Neural progenitor cell (in vitro differentiated cells): ENCODE measurements at regions not wholly inside any gene's neighbourhood (a gene's known extent, or its start where the extent isn't known, plus 50 kb on each side); places are given as distances from the start of the nearest gene placed in this dataset.

Experiments used
- DNase-seq: peaks from one replicate; pipeline ENCODE4 v3.0.0-alpha.2; 2016; ENCODE audit warnings: low spot score
- H2AFZ ChIP-seq: fragments of 200-600 bp; sonication (generic); replicated peaks from 2 replicates; pipeline ENCODE4 v1.6.1; 2016; ENCODE audit warnings: antibody characterized with exemption
- H3F3A ChIP-seq: fragments of 200-600 bp; sonication (generic); 2 replicates; pipeline ENCODE4 v1.6.1; 2016; ENCODE audit warnings: antibody characterized with exemption, low read depth
- H3K27ac ChIP-seq: fragments of 200-600 bp; sonication (generic); 2 replicates; pipeline ENCODE4 v1.5.1; 2016; ENCODE audit warnings: mild to moderate bottlenecking
- H3K27me3 ChIP-seq: fragments of 200-600 bp; sonication (generic); 2 replicates; pipeline ENCODE4 v1.6.1; 2016; ENCODE audit warnings: mild to moderate bottlenecking, moderate library complexity
- H3K36me3 ChIP-seq: fragments of 200-600 bp; sonication (generic); 2 replicates; pipeline ENCODE4 v1.5.1; 2016
- H3K4me1 ChIP-seq: fragments of 200-600 bp; sonication (generic); 2 replicates; pipeline ENCODE4 v1.6.1; 2016; ENCODE audit warnings: mixed run types
- H3K4me2 ChIP-seq: fragments of 200-600 bp; sonication (generic); 2 replicates; pipeline ENCODE4 v1.6.1; 2016
- H3K4me3 ChIP-seq: fragments of 200-600 bp; sonication (generic); 2 replicates; pipeline ENCODE4 v1.5.1; 2016
- H3K79me2 ChIP-seq: fragments of 200-600 bp; sonication (generic); 2 replicates; pipeline ENCODE4 v1.6.1; 2016; ENCODE audit warnings: low read depth
- H3K9ac ChIP-seq: fragments of 200-600 bp; sonication (generic); 2 replicates; pipeline ENCODE4 v1.6.1; 2016
- H3K9me3 ChIP-seq: fragments of 200-600 bp; sonication (generic); 2 replicates; pipeline ENCODE4 v1.5.1; 2016; ENCODE audit warnings: low read depth
- H4K20me1 ChIP-seq: fragments of 200-600 bp; sonication (generic); 2 replicates; pipeline ENCODE4 v1.6.1; 2016; ENCODE audit warnings: low read depth
- H3K27ac Mint-ChIP-seq: 3 replicates; pipeline ENCODE4 v1.8.0; 2021; ENCODE audit warnings: mixed read lengths
- H3K27me3 Mint-ChIP-seq: 2 replicates; pipeline ENCODE4 v1.8.0; 2022; ENCODE audit warnings: low read depth, mild to moderate bottlenecking, inconsistent platforms, moderate library complexity, mixed read lengths; ENCODE audit not compliant: insufficient read depth
- H3K36me3 Mint-ChIP-seq: 3 replicates; pipeline ENCODE4 v1.8.0; 2021; ENCODE audit warnings: mixed read lengths
- H3K4me1 Mint-ChIP-seq: 3 replicates; pipeline ENCODE4 v1.8.0; 2021; ENCODE audit warnings: mixed read lengths
- H3K4me3 Mint-ChIP-seq: 3 replicates; pipeline ENCODE4 v1.8.0; 2021; ENCODE audit warnings: mild to moderate bottlenecking, moderate library complexity, mixed read lengths
- H3K9me3 Mint-ChIP-seq: 3 replicates; pipeline ENCODE4 v1.8.0; 2020; ENCODE audit warnings: mixed read lengths
- EZH2 ChIP-seq: fragments of 200-600 bp; sonication (generic); IDR thresholded peaks from 2 replicates; pipeline ENCODE4 v1.6.1; 2017; ENCODE audit warnings: antibody characterized with exemption, mild to moderate bottlenecking, moderate library complexity
- EZH2phosphoT487 ChIP-seq: fragments of 200-600 bp; sonication (generic); IDR thresholded peaks from 2 replicates; pipeline ENCODE4 v1.6.1; 2017; ENCODE audit warnings: antibody characterized with exemption
- TF ChIP-seq, protein P1 (sequence below): fragments of 200-600 bp; sonication (generic); IDR thresholded peaks from 2 replicates; pipeline ENCODE4 v1.5.1; 2017; ENCODE audit warnings: antibody characterized with exemption, mild to moderate bottlenecking

DNA sequence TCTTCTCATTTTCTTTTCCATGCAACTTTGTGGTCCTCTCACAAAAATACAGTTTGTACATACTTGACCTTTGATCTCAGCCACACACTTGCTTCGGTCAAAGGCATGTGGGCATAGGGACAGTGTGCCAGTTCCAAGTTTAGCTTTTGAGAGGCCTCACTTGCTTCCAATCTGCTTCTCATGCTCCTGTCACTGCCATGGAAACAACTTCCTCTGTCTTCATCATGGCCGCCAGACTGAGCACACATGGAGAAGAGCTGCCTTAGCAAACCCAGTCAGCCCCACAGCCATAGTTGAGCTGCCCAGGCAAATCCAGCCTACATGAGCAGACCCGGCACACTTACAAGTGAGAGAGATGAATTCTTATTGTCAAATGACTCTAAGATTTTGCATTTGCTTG is 138.2 kb upstream of the TUSC1 start:
- no peaks in the 10 kb centered on the region for H3K9me3 ChIP-seq
- no peak overlapping the region for H3K27ac ChIP-seq
- H3K4me3 ChIP-seq, result no peak overlapping the region
- H3K4me2 ChIP-seq, result no peak overlapping the region
- H3K4me1 ChIP-seq, result no peaks in the 10 kb centered on the region
- H3K36me3 ChIP-seq, result no peaks in the 10 kb centered on the region
- peak overlapping the region; percentile 79 for H2AFZ ChIP-seq
- no peaks in the 10 kb centered on the region for H3K27me3 ChIP-seq
- no peak overlapping the region for H3K27ac Mint-ChIP-seq
- no peak overlapping the region for H3K4me3 Mint-ChIP-seq
- no peak overlapping the region for H3K9ac ChIP-seq
- H3K4me1 Mint-ChIP-seq, result peaks cover 11% of the 10 kb centered on the region
- no peak for DNase-seq
- H3K79me2 ChIP-seq, result no peaks in the 10 kb centered on the region
- no peaks in the 10 kb centered on the region for H3K27me3 Mint-ChIP-seq
- TF ChIP-seq EZH2phosphoT487, result no peak
- no peak for TF ChIP-seq EZH2
- TF ChIP-seq, protein P1, sequence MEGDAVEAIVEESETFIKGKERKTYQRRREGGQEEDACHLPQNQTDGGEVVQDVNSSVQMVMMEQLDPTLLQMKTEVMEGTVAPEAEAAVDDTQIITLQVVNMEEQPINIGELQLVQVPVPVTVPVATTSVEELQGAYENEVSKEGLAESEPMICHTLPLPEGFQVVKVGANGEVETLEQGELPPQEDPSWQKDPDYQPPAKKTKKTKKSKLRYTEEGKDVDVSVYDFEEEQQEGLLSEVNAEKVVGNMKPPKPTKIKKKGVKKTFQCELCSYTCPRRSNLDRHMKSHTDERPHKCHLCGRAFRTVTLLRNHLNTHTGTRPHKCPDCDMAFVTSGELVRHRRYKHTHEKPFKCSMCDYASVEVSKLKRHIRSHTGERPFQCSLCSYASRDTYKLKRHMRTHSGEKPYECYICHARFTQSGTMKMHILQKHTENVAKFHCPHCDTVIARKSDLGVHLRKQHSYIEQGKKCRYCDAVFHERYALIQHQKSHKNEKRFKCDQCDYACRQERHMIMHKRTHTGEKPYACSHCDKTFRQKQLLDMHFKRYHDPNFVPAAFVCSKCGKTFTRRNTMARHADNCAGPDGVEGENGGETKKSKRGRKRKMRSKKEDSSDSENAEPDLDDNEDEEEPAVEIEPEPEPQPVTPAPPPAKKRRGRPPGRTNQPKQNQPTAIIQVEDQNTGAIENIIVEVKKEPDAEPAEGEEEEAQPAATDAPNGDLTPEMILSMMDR, result no peak
- no peaks in the 10 kb centered on the region for H4K20me1 ChIP-seq
- no peaks in the 10 kb centered on the region for H3K36me3 Mint-ChIP-seq
- no peaks in the 10 kb centered on the region for H3F3A ChIP-seq
- no peaks in the 10 kb centered on the region for H3K9me3 Mint-ChIP-seq

DNA sequence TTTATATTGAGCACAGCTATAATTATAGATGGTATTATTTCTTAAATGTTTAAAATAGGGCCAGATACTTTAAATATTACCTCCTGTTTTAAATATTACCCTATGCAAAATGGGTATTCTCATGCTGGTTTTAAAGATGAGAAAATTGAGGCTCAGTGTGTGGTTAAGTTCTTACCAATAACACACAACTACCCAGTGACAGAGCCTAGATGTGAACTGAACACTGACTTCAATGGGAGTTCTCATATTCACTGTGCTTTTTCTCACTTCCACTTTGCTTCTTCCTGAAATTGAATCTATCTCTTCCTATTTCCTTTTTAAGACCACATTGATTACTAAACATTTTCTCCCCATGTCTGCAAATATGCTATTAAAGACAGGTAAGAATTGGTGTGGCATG is 135.8 kb upstream of the TUSC1 start:
- H3K9ac ChIP-seq, result no peak overlapping the region
- no peaks in the 10 kb centered on the region for H3K79me2 ChIP-seq
- Mint-ChIP-seq H3K4me3 (no peak overlapping the region), H3K9me3 (no peaks in the 10 kb centered on the region), H3K36me3 (no peaks in the 10 kb centered on the region), H3K4me1 (peaks cover 11% of the 10 kb centered on the region), H3K27me3 (no peaks in the 10 kb centered on the region), H3K27ac (no peak overlapping the region)
- H3K4me1 ChIP-seq, result no peaks in the 10 kb centered on the region
- H3K27ac ChIP-seq, result no peak overlapping the region
- no peaks in the 10 kb centered on the region for H3K9me3 ChIP-seq
- H2AFZ ChIP-seq, result no peak overlapping the region
- H3F3A ChIP-seq, result no peaks in the 10 kb centered on the region
- H3K27me3 ChIP-seq, result no peaks in the 10 kb centered on the region
- H3K36me3 ChIP-seq, result no peaks in the 10 kb centered on the region
- DNase-seq, result no peak
- H3K4me2 ChIP-seq, result no peak overlapping the region
- H3K4me3 ChIP-seq, result no peak overlapping the region
- TF ChIP-seq EZH2 (no peak), EZH2phosphoT487 (no peak)
- TF ChIP-seq, protein P1, result no peak
- no peaks in the 10 kb centered on the region for H4K20me1 ChIP-seq

DNA sequence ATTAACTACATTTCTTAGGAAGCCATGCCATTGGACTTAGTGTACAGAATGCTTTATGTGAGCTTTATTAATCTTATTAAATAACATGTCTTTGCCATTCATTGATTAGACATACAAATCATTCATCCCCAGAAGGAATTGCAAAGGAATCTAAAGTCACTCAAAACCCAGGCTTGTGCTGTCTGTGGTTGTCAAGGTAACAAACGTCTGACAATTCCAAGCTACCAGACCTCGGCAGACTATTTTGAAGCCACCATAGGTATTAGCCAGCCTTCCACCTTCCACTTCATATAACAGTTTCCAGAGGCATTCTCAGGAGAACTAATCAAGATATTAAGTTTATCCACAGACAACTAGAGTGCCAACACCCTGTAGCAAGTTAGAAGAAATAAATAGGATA is 135.2 kb upstream of the TUSC1 start:
- H3K4me1 ChIP-seq, result no peaks in the 10 kb centered on the region
- H3K79me2 ChIP-seq, result no peaks in the 10 kb centered on the region
- TF ChIP-seq EZH2phosphoT487 (no peak), EZH2 (no peak)
- TF ChIP-seq, protein P1, result no peak
- no peaks in the 10 kb centered on the region for H3K27me3 Mint-ChIP-seq
- no peak overlapping the region for H3K4me3 ChIP-seq
- no peak overlapping the region for H3K9ac ChIP-seq
- no peaks in the 10 kb centered on the region for H3K9me3 ChIP-seq
- peaks cover 11% of the 10 kb centered on the region for H3K4me1 Mint-ChIP-seq
- no peak for DNase-seq
- no peak overlapping the region for H3K4me2 ChIP-seq
- H3K27ac ChIP-seq, result no peak overlapping the region
- no peaks in the 10 kb centered on the region for H3K27me3 ChIP-seq
- H4K20me1 ChIP-seq, result no peaks in the 10 kb centered on the region
- H3K36me3 ChIP-seq, result no peaks in the 10 kb centered on the region
- H2AFZ ChIP-seq, result no peak overlapping the region
- no peaks in the 10 kb centered on the region for H3K9me3 Mint-ChIP-seq
- H3K4me3 Mint-ChIP-seq, result no peak overlapping the region
- no peak overlapping the region for H3K27ac Mint-ChIP-seq
- no peaks in the 10 kb centered on the region for H3F3A ChIP-seq
- H3K36me3 Mint-ChIP-seq, result no peaks in the 10 kb centered on the region

DNA sequence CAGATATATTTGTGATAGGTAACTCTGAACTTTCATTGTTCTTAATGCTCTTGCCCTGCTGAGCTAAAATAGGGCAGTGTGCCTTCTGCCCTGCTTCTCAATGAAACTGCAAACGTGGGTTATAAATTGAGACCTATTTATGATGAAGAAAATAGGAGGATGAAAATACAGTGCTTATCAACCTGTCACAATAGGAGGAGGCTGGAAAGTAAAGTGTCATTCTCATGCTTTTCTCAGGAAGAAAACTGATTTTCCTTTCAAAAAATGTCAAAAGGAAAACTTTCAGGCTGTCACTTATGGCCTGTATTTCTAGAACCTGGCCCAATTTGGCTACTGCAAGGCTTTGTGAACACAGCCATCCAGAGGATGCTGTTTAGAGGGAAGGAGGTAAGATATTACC is 130.3 kb upstream of the TUSC1 start:
- Mint-ChIP-seq H3K36me3 (no peaks in the 10 kb centered on the region), H3K4me1 (peaks cover 4% of the 10 kb centered on the region), H3K4me3 (no peak overlapping the region), H3K27me3 (no peaks in the 10 kb centered on the region), H3K9me3 (no peaks in the 10 kb centered on the region), H3K27ac (no peak overlapping the region)
- no peaks in the 10 kb centered on the region for H4K20me1 ChIP-seq
- no peak overlapping the region for H3K27ac ChIP-seq
- no peak overlapping the region for H3K9ac ChIP-seq
- no peaks in the 10 kb centered on the region for H3F3A ChIP-seq
- DNase-seq, result no peak
- no peaks in the 10 kb centered on the region for H3K36me3 ChIP-seq
- no peak overlapping the region for H3K4me3 ChIP-seq
- no peaks in the 10 kb centered on the region for H3K27me3 ChIP-seq
- H3K79me2 ChIP-seq, result no peaks in the 10 kb centered on the region
- no peaks in the 10 kb centered on the region for H3K9me3 ChIP-seq
- H2AFZ ChIP-seq, result no peak overlapping the region
- no peak overlapping the region for H3K4me2 ChIP-seq
- TF ChIP-seq, protein P1, result no peak
- TF ChIP-seq EZH2 (no peak), EZH2phosphoT487 (no peak)
- peaks cover 2% of the 10 kb centered on the region for H3K4me1 ChIP-seq
